Heart right ventricle (tissue), 16 donors: ENCODE measurements at regions not wholly inside any gene's neighbourhood (a gene's known extent, or its start where the extent isn't known, plus 50 kb on each side); places are given as distances from the start of the nearest gene placed in this dataset.

ENCODE experiments used
- ATAC-seq, 8 donors: fragments of 200-7000 bp; cut with Tn5 transposase; one replicate each; pipeline ENCODE4 v1.9.1; 2020; ENCODE audit warnings: mild to moderate bottlenecking in 8 of 8, moderate library complexity in 8 of 8, moderate number of reproducible peaks in 1 of 8
- DNase-seq, 2 donors: peaks; one replicate each; pipeline ENCODE4 v3.0.0-alpha.2; 2020
- H3K27ac ChIP-seq, 10 donors: fragments of 200-600 bp; sonication (generic) in 2 of 10; one replicate each; pipeline versions ENCODE4 v1.5.0 to v1.8.0; 2020 to 2022; ENCODE audit warnings: mild to moderate bottlenecking in 3 of 10
- H3K27me3 ChIP-seq, 7 donors: fragments of 200-600 bp; one replicate each; pipeline ENCODE4 v1.8.0; 2021 to 2022; ENCODE audit warnings: mild to moderate bottlenecking in 2 of 7
- H3K36me3 ChIP-seq, 9 donors: fragments of 200-600 bp; sonication (generic) in 1 of 9; one replicate each; pipeline versions ENCODE4 v1.5.0 to v1.8.0; 2020 to 2022; ENCODE audit warnings: mild to moderate bottlenecking in 2 of 9
- H3K4me1 ChIP-seq, 9 donors: fragments of 200-600 bp; sonication (generic) in 1 of 9; one replicate each; pipeline versions ENCODE4 v1.5.0 to v1.8.0; 2020 to 2022; ENCODE audit warnings: mild to moderate bottlenecking in 4 of 9
- H3K4me3 ChIP-seq, 10 donors: fragments of 200-600 bp; sonication (generic) in 2 of 10; one replicate each; pipeline versions ENCODE4 v1.5.0 to v1.8.0; 2020 to 2022; ENCODE audit warnings: mild to moderate bottlenecking in 7 of 10, moderate library complexity in 2 of 10
- H3K9me3 ChIP-seq, 11 donors: fragments of 200-600 bp in 10 of 11; sonication (generic) in 2 of 11; one replicate each; pipeline versions ENCODE4 v1.5.0 to v1.8.0; 2013 to 2022; ENCODE audit warnings: mild to moderate bottlenecking in 2 of 11, control low read depth in 1 of 11, moderate library complexity in 1 of 11
- WGBS, 2 donors: extraction: QIAGEN DNeasy Blood & Tissue Kit; methylation state at CpG; one replicate each; pipeline ENCODE4 v1.1.7; 2013; ENCODE audit warnings: inconsistent platforms in 1 of 2; 5-methylcytosine and 5-hydroxymethylcytosine counted together
- intact Hi-C, 10 donors: fragments of 100-400 bp; cut with DNase I; formaldehyde crosslinking; loops; one replicate each; pipeline versions ENCODE4 v1.11.1 to v1.14.2; 2022
- TF ChIP-seq, protein P1 (sequence below), 9 donors: fragments of 200-600 bp; sonication (generic) in 2 of 9; IDR thresholded peaks; one replicate each; pipeline versions ENCODE4 v1.5.0 to v1.8.0; 2021 to 2022; ENCODE audit warnings: antibody characterized with exemption in 9 of 9, mild to moderate bottlenecking in 5 of 9, moderate library complexity in 1 of 9
- donor health status: Arrhythmogenic right ventricular cardiomyopathy.
- donor health status: ischemic (EF 13 %, LVEDD 7.1; RV severe dilation, severe dysfunction).
- donor health status: healthy with polysubstance abuse.
- donor health status: DM: no; HTN: yes; CAD: no.
- donor health status: DM: no; HTN: no; CAD: no.
- donor health status: ischemic (EF 25% LVEDD 6.9; RV normal size, moderate dysfunction).
- donor health status: ischemic (EF 25% LVEDD 5.7; RV mildly dilated, moderate dysfunction).
- donor health status: healthy.
- donor health status: DM: yes; HTN: yes; CAD: no.
- donor health status: Ischemic cardiomyopathy.
- donor health status: ischemic (EF 35%, LVEDD 5.7; RV mildly dilated, moderate dysfunction).
- donor health status: nonischemic (EF 11% LVEDD 7.7; RV severe dilation, severe dysfunction).
- donor health status: DM: yes; HTN: yes; CAD: no.
- donor health status: PGD.
- donor health status: ischemic (EF 29% LVEDD 5.4; RV normal size, mild dysfunction).
- donor health status: nonischemic (EF 23%, LVEDD 6.1; RV moderate dilation, normal function).

DNA sequence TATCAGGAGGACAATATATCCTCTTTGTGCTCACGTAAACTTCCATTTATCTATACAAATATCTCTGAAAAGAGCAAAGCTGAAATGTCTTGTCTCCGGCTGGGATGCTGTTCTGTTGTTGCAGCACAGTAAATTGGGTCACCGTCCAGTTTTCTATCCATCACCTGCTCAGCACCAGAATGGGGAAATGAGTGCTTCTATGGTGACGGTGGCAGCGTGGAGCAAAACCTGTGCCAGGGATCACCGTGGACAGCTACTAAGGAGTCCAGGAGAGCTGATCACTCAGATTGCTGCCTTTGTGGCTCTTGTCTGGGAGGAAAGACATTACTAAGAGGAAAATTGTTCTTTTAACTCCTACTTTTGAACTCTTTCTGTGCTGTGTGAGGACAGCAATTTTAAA, 531.6 kb downstream of the PSAT1 start:
- no peaks in the 10 kb centered on the region for H3K4me1 ChIP-seq
- intact Hi-C loops = no loop called here
- DNase-seq = no peak
- peaks cover 0 to 4% (median 0%) of the 10 kb centered on the region in 7 donors for H3K27me3 ChIP-seq
- no peaks in the 10 kb centered on the region for H3K36me3 ChIP-seq
- no peak overlapping the region for H3K4me3 ChIP-seq
- TF ChIP-seq, protein P1, sequence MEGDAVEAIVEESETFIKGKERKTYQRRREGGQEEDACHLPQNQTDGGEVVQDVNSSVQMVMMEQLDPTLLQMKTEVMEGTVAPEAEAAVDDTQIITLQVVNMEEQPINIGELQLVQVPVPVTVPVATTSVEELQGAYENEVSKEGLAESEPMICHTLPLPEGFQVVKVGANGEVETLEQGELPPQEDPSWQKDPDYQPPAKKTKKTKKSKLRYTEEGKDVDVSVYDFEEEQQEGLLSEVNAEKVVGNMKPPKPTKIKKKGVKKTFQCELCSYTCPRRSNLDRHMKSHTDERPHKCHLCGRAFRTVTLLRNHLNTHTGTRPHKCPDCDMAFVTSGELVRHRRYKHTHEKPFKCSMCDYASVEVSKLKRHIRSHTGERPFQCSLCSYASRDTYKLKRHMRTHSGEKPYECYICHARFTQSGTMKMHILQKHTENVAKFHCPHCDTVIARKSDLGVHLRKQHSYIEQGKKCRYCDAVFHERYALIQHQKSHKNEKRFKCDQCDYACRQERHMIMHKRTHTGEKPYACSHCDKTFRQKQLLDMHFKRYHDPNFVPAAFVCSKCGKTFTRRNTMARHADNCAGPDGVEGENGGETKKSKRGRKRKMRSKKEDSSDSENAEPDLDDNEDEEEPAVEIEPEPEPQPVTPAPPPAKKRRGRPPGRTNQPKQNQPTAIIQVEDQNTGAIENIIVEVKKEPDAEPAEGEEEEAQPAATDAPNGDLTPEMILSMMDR (IDR thresholded peaks at IDR 0.05) = no peak
- no peak overlapping the region for H3K27ac ChIP-seq
- 77 to 81% methylated on average over 6 of the region's 6 CpGs for WGBS, 2 donors
- no peak for ATAC-seq
- H3K9me3 ChIP-seq = no peaks in the 10 kb centered on the region

DNA sequence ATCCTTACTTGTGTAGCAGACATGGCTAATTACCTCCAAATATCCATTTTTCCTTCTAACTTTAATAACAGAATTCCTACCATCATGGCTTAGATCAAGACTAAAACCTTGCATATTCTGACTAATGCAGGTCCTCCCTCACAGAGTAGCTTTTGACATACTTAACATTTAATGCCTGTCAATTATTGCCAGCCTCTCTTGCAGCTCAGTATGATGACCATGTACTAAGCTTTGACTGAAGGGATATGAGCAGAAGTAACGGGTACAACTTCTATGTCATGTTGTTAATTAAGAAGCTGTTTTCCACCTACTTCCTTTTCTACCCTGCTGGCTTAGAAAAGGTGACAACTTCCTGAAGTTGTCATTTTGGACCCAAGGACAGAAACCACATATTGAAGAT, 533.4 kb downstream of the PSAT1 start:
- 82 to 88% methylated on average over 1 of the region's 1 CpG for WGBS, 2 donors
- Histone ChIP-seq H3K4me3 (no peak overlapping the region), H3K27ac (no peak overlapping the region), H3K9me3 (no peaks in the 10 kb centered on the region), H3K4me1 (no peaks in the 10 kb centered on the region), H3K36me3 (no peaks in the 10 kb centered on the region), H3K27me3 (peaks cover 0 to 4% (median 0%) of the 10 kb centered on the region in 7 donors)
- intact Hi-C loops = no loop called here
- TF ChIP-seq, protein P1 (IDR thresholded peaks at IDR 0.05) = no peak
- ATAC-seq (no peak), DNase-seq (no peak)

DNA sequence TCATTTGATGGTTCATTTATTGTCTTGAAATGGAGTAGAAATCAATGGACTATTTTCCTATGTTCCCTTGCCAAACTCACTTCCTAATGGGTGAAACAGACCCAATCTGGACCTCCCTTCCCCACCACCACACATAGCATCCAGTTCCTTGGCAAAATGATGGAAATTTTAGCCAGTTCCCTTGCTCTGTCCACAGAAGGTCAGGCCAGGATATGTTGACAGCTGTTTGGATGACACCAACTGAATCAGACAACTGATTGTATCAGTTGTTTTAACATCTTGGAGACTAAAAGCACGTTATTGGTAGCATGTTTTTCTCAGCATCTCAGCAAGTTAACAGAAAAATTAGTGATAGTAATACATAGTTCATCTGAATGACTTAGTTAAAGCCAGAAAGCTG, 534.8 kb downstream of the PSAT1 start:
- TF ChIP-seq, protein P1 (IDR thresholded peaks at IDR 0.05) = no peak
- Histone ChIP-seq H3K27ac (no peak overlapping the region), H3K4me3 (no peak overlapping the region), H3K4me1 (no peaks in the 10 kb centered on the region), H3K9me3 (no peaks in the 10 kb centered on the region), H3K27me3 (peaks cover 0 to 4% (median 0%) of the 10 kb centered on the region in 7 donors), H3K36me3 (no peaks in the 10 kb centered on the region)
- 28 to 43% methylated on average over 1 of the region's 1 CpG for WGBS, 2 donors
- intact Hi-C loops = no loop called here
- DNase-seq (no peak), ATAC-seq (no peak)

DNA sequence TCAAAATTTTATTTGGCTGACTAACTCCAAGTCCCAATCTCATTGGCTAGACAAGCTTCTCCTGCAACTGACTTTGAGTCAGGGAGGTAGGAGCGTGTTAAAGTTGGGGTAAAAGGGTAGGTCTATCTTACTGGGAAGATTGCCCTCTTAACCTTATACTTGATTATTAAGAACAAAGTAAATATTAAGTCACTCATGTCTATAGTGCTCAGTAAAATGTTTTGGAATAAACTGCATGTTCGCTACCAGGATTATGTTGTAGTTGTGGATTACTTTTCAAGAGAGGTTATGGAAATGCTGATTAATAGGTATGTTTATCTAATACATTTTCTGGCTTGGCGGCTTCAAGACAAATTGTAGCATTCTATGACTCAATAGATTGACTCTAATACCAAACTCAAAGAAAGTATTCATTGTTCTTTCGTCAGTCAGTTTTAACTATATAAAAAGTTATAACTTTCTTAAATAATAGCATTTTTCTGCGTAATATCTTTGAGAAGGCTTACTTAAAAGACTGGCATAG, 539.1 kb downstream of the PSAT1 start:
- no peak for ATAC-seq
- H3K36me3 ChIP-seq = no peaks in the 10 kb centered on the region
- H3K4me1 ChIP-seq = no peaks in the 10 kb centered on the region
- intact Hi-C loops = no loop called here
- TF ChIP-seq, protein P1 (IDR thresholded peaks at IDR 0.05) = no peak
- H3K9me3 ChIP-seq = no peaks in the 10 kb centered on the region
- no peak for DNase-seq
- H3K27me3 ChIP-seq = no peaks in the 10 kb centered on the region
- WGBS, 2 donors = 87 to 90% methylated on average over 5 of the region's 5 CpGs
- no peak overlapping the region for H3K4me3 ChIP-seq
- H3K27ac ChIP-seq = no peak overlapping the region
